Left lung (tissue), 4 donors: ENCODE measurements at regions not wholly inside any gene's neighbourhood (a gene's known extent, or its start where the extent isn't known, plus 50 kb on each side); places are given as distances from the start of the nearest gene placed in this dataset.
A peak's percentile ranks its signal among the peaks of the same experiment; 100 is the strongest.

Experiments
- ATAC-seq: fragments of 200-7000 bp; cut with Tn5 transposase; one replicate; pipeline ENCODE4 v1.9.1; 2020; ENCODE audit warnings: moderate library complexity
- DNase-seq, 4 donors: peaks; one replicate each; pipeline ENCODE4 v3.0.0-alpha.2; 2013 to 2020
- H3K27ac ChIP-seq, 2 donors: fragments of 200-600 bp; sonication (generic) in 1 of 2; one replicate each; pipeline versions ENCODE4 v1.5.0 to v1.8.0; 2020 to 2021
- H3K27me3 ChIP-seq, 2 donors: fragments of 200-600 bp; sonication (generic) in 1 of 2; one replicate each; pipeline versions ENCODE4 v1.5.0 to v1.8.0; 2020 to 2021
- H3K36me3 ChIP-seq, 2 donors: fragments of 200-600 bp; sonication (generic) in 1 of 2; one replicate each; pipeline versions ENCODE4 v1.5.0 to v1.8.0; 2020 to 2021
- H3K4me1 ChIP-seq, 2 donors: fragments of 200-600 bp; one replicate each; pipeline ENCODE4 v1.8.0; 2021
- H3K4me3 ChIP-seq, 2 donors: fragments of 200-600 bp; sonication (generic) in 1 of 2; one replicate each; pipeline versions ENCODE4 v1.5.0 to v1.8.0; 2020 to 2021; ENCODE audit warnings: mild to moderate bottlenecking in 1 of 2
- H3K9me3 ChIP-seq, 2 donors: fragments of 200-600 bp; sonication (generic) in 1 of 2; one replicate each; pipeline versions ENCODE4 v1.5.0 to v1.8.0; 2020 to 2021
- CTCF ChIP-seq, 2 donors: fragments of 200-600 bp; sonication (generic) in 1 of 2; IDR thresholded peaks; one replicate each; pipeline versions ENCODE4 v1.5.0 to v1.8.0; 2021; ENCODE audit warnings: antibody characterized with exemption in 2 of 2
- intact Hi-C, 2 donors: fragments of 100-400 bp; cut with DNase I; formaldehyde crosslinking; loops; one replicate each; pipeline versions ENCODE4 v1.11.2 to v1.14.2; 2022
- donor health status: DM: no; HTN: yes; CAD: no.
- donor health status: DM: no; HTN: no; CAD: no.

- Histone ChIP-seq H3K36me3 (no peaks in the 10 kb centered on the region), H3K4me3 (no peak overlapping the region), H3K27me3 (no peaks in the 10 kb centered on the region), H3K9me3 (peaks cover 0 to 2% of the 10 kb centered on the region in 2 donors), H3K4me1 (no peaks in the 10 kb centered on the region), H3K27ac (no peak overlapping the region)
- TF ChIP-seq CTCF (IDR thresholded peaks at IDR 0.05) = no peak
- intact Hi-C loops = no loop called here
- no peak for ATAC-seq
- DNase-seq = no peak
Observed at GRCh38 chr1:74818241-74818640, 85.3 kb downstream of the TYW3 start.

- Histone ChIP-seq H3K36me3 (no peaks in the 10 kb centered on the region), H3K4me1 (no peaks in the 10 kb centered on the region), H3K4me3 (no peak overlapping the region), H3K27me3 (no peaks in the 10 kb centered on the region), H3K9me3 (peaks cover 0 to 2% of the 10 kb centered on the region in 2 donors), H3K27ac (no peak overlapping the region)
- intact Hi-C loops = no loop called here
- no peak for ATAC-seq
- DNase-seq = peak in 1 of 4 donors; percentile 18
- TF ChIP-seq CTCF (IDR thresholded peaks at IDR 0.05) = no peak
Observed at GRCh38 chr1:74818661-74819456, 85.9 kb downstream of the TYW3 start.

GRCh38 chr1:74822851-74823401, 90.0 kb downstream of the TYW3 start:
- no peaks in the 10 kb centered on the region for H3K4me1 ChIP-seq
- no peak for ATAC-seq
- peak in 1 of 4 donors; percentile 35 for DNase-seq
- intact Hi-C loops = no loop called here
- no peaks in the 10 kb centered on the region for H3K9me3 ChIP-seq
- H3K27me3 ChIP-seq = no peaks in the 10 kb centered on the region
- no peak overlapping the region for H3K4me3 ChIP-seq
- H3K27ac ChIP-seq = no peak overlapping the region
- TF ChIP-seq CTCF (IDR thresholded peaks at IDR 0.05) = no peak
- no peaks in the 10 kb centered on the region for H3K36me3 ChIP-seq

- intact Hi-C loops = no loop called here
- Histone ChIP-seq H3K27me3 (no peaks in the 10 kb centered on the region), H3K4me1 (no peaks in the 10 kb centered on the region), H3K27ac (no peak overlapping the region), H3K36me3 (no peaks in the 10 kb centered on the region), H3K9me3 (no peaks in the 10 kb centered on the region), H3K4me3 (no peak overlapping the region)
- no peak for DNase-seq
- no peak for TF ChIP-seq CTCF (IDR thresholded peaks at IDR 0.05)
- no peak for ATAC-seq
Observed at GRCh38 chr1:74824497-74825107, 91.7 kb downstream of the TYW3 start.

- Histone ChIP-seq H3K27ac (no peak overlapping the region), H3K27me3 (no peaks in the 10 kb centered on the region), H3K4me3 (no peak overlapping the region), H3K4me1 (no peaks in the 10 kb centered on the region), H3K36me3 (no peaks in the 10 kb centered on the region), H3K9me3 (no peaks in the 10 kb centered on the region)
- DNase-seq (peak in 2 of 4 donors; percentile 71 to 72), ATAC-seq (no peak)
- no peak for TF ChIP-seq CTCF (IDR thresholded peaks at IDR 0.05)
- intact Hi-C loops = no loop called here
Observed at GRCh38 chr1:74830766-74831165, 97.8 kb downstream of the TYW3 start.
